Mucosa of rectum (tissue), 2 donors: ENCODE measurements at regions not wholly inside any gene's neighbourhood (a gene's known extent, or its start where the extent isn't known, plus 50 kb on each side); places are given as distances from the start of the nearest gene placed in this dataset.
"Not testable (repeated sequence)": the region's sequence is repeated elsewhere in the genome, so short reads cannot be mapped to it uniquely, and the experiment has no call there.

Experiments
- H3K27ac ChIP-seq, 2 donors: one replicate each; pipeline ENCODE4 v1.7.0; 2013; ENCODE audit warnings: inconsistent platforms in 2 of 2, low read depth in 2 of 2, low read length in 2 of 2
- H3K27me3 ChIP-seq, 2 donors: one replicate each; pipeline ENCODE4 v1.7.0; 2013; ENCODE audit warnings: low read length in 2 of 2; ENCODE audit not compliant: control insufficient read depth in 2 of 2, insufficient read depth in 2 of 2
- H3K36me3 ChIP-seq, 2 donors: one replicate each; pipeline ENCODE4 v1.7.0; 2013; ENCODE audit warnings: low read length in 2 of 2; ENCODE audit not compliant: control insufficient read depth in 2 of 2, insufficient read depth in 2 of 2
- H3K4me1 ChIP-seq, 2 donors: one replicate each; pipeline ENCODE4 v1.7.0; 2013; ENCODE audit warnings: low read length in 2 of 2, mild to moderate bottlenecking in 1 of 2; ENCODE audit not compliant: control insufficient read depth in 2 of 2, insufficient read depth in 2 of 2
- H3K4me3 ChIP-seq, 2 donors: one replicate each; pipeline ENCODE4 v1.7.0; 2013; ENCODE audit warnings: low read length in 2 of 2
- H3K9ac ChIP-seq, 2 donors: one replicate each; pipeline ENCODE4 v1.7.0; 2013; ENCODE audit warnings: low read length in 2 of 2, low read depth in 1 of 2, mild to moderate bottlenecking in 1 of 2
- H3K9me3 ChIP-seq, 2 donors: one replicate each; pipeline ENCODE4 v1.7.0; 2013; ENCODE audit warnings: low read length in 2 of 2; ENCODE audit not compliant: control insufficient read depth in 2 of 2
- donor health status: healthy.
- donor health status: Normal muscosa, but diverticular disease.

GRCh38 chr6:10315658-10316372 is 99.1 kb downstream of the TFAP2A start:
- Histone ChIP-seq H3K9me3 (no peaks in the 10 kb centered on the region), H3K36me3 (no peaks in the 10 kb centered on the region), H3K4me3 (no peak overlapping the region), H3K27me3 (no peaks in the 10 kb centered on the region), H3K9ac (no peak overlapping the region), H3K4me1 (no peaks in the 10 kb centered on the region), H3K27ac (peak overlapping the region in 1 of 2 donors; percentile 3)

GRCh38 chr6:10315034-10315433 is 99.8 kb downstream of the TFAP2A start:
- H3K4me1 ChIP-seq = no peaks in the 10 kb centered on the region
- no peak overlapping the region for H3K9ac ChIP-seq
- H3K9me3 ChIP-seq = no peaks in the 10 kb centered on the region
- H3K36me3 ChIP-seq = no peaks in the 10 kb centered on the region
- no peak overlapping the region for H3K27ac ChIP-seq
- H3K4me3 ChIP-seq = no peak overlapping the region
- no peaks in the 10 kb centered on the region for H3K27me3 ChIP-seq

DNA sequence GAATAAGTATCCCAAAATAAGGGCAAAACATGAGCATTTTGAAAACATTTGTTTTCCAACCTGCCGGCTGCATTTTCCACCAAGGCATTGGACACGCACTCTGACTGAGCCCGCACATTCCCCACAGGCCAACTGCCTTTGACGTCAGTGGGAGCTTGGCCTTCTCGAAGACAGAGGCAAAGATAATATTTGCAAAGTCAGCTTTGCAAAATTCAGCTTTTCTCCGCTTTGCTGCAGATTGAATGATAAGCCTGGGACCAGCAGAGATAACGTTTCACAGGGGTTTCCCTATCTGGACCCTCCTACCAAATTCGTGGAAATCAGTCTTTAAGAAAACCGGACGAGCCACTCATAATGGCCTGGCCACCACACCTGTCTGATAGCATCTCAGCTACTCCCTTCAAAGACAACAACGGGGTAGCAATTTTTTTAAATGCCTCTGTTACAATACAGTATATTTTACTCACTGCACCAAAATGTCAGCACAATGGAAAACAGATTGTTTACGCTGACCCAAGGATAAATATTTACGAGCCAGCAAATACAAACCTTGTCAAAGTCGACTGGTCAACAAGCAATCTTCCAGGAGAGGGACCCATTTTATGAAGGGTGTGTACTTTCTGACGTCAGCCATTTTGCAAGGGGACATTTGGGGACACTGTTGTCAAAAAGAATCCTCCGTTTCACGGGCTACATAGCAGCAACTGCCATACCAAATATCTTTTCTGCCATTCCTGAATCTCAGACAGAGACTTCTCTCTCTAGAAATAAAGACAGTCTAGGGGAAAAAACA is 100.5 kb downstream of the TFAP2A start:
- H3K4me1 ChIP-seq = no peaks in the 10 kb centered on the region
- H3K36me3 ChIP-seq = no peaks in the 10 kb centered on the region
- no peaks in the 10 kb centered on the region for H3K9me3 ChIP-seq
- H3K4me3 ChIP-seq = no peak overlapping the region
- H3K27me3 ChIP-seq = no peaks in the 10 kb centered on the region
- H3K27ac ChIP-seq = no peak overlapping the region
- no peak overlapping the region for H3K9ac ChIP-seq

DNA sequence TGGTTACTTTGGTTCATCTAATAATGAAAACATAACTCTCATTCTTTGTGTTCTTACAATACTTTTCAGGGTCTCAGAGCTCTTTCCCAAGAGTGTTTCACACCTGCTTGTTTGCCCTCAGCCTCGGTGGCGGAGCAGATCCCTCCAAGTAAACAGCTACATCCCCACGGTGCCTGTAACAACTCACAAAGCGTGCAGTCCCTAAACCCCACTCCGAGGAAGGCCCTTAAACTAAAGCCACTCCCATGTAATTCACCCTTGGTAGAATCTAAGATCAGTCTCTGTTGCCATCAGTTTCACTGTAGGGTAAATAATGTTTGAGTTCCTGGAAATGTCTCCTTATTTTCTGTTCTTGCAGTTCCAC is 101.1 kb downstream of the TFAP2A start:
- Histone ChIP-seq H3K4me1 (no peaks in the 10 kb centered on the region), H3K27me3 (no peaks in the 10 kb centered on the region), H3K36me3 (no peaks in the 10 kb centered on the region), H3K27ac (no peak overlapping the region), H3K9ac (no peak overlapping the region), H3K4me3 (no peak overlapping the region), H3K9me3 (no peaks in the 10 kb centered on the region)

GRCh38 chr6:10312445-10312844 is 102.4 kb downstream of the TFAP2A start:
- Histone ChIP-seq H3K9ac (no peak overlapping the region), H3K9me3 (no peaks in the 10 kb centered on the region), H3K4me1 (no peaks in the 10 kb centered on the region), H3K36me3 (no peaks in the 10 kb centered on the region), H3K27me3 (no peaks in the 10 kb centered on the region), H3K27ac (no peak overlapping the region), H3K4me3 (no peak overlapping the region)

- not testable (repeated sequence) for H3K4me3 ChIP-seq, H3K9me3 ChIP-seq, H3K36me3 ChIP-seq, H3K27me3 ChIP-seq, H3K4me1 ChIP-seq, H3K9ac ChIP-seq, H3K27ac ChIP-seq
These were observed 103.1 kb downstream of the TFAP2A start for GRCh38 chr6:10311546-10312405.

- Histone ChIP-seq H3K4me3 (no peak overlapping the region), H3K9ac (no peak overlapping the region), H3K27ac (no peak overlapping the region), H3K36me3 (no peaks in the 10 kb centered on the region), H3K9me3 (no peaks in the 10 kb centered on the region), H3K4me1 (no peaks in the 10 kb centered on the region), H3K27me3 (no peaks in the 10 kb centered on the region)
These were observed 104.0 kb downstream of the TFAP2A start for GRCh38 chr6:10310826-10311225.

GRCh38 chr6:10310330-10310653 is 104.6 kb downstream of the TFAP2A start:
- Histone ChIP-seq H3K9ac (no peak overlapping the region), H3K9me3 (no peaks in the 10 kb centered on the region), H3K4me1 (no peaks in the 10 kb centered on the region), H3K27ac (no peak overlapping the region), H3K27me3 (no peaks in the 10 kb centered on the region), H3K4me3 (no peak overlapping the region), H3K36me3 (no peaks in the 10 kb centered on the region)

DNA sequence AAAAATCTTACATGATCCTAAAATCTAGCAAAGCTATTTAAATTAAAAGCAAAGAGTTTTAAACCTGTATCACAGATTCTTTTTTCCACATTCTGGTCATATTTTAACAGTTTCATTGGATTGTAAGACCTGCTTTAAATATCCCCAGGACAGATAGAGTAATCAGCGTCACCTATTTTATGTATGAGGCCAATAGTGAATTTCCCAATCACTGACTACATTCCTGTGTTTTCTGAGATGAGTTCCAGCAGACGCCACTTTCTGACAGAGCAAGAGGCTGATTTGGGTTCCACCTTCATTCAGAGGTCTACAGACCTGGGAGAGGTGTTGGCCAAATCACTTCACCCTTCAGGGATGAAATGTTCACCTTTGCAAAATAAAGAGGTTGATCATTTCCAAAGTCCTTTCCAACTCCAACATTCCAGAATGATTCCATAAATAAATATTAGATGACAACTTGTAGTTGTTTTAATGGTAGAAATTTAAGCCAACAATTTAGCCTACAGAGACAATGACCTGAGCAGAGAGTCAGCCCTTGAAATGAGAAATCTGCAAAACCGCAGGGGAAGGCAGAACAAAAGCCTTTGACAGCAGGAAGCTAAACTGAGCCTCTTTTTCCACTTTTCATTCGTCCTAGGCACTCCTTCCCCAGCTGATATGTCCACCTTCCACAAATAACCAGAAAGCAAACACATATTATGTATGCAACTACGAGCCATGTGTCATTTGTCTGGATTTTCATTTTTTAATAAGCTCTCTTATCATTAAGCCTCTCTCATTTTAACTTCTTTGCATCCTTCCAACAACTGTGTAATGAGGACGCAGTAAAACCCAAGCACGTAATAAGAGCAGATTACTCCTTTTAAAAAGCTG is 105.2 kb downstream of the TFAP2A start:
- Histone ChIP-seq H3K4me1 (no peaks in the 10 kb centered on the region), H3K9me3 (no peaks in the 10 kb centered on the region), H3K27ac (no peak overlapping the region), H3K36me3 (no peaks in the 10 kb centered on the region), H3K27me3 (no peaks in the 10 kb centered on the region), H3K9ac (no peak overlapping the region), H3K4me3 (no peak overlapping the region)
